GM12878 (cell line): ENCODE measurements at regions not wholly inside any gene's neighbourhood (a gene's known extent, or its start where the extent isn't known, plus 50 kb on each side); places are given as distances from the start of the nearest gene placed in this dataset.

Experiments
- CBFB ChIP-seq: IDR thresholded peaks from 2 replicates; pipeline ENCODE4 v1.6.1; 2016; ENCODE audit warnings: antibody characterized with exemption, low read depth
- JUND ChIP-seq: IDR thresholded peaks from 2 replicates; pipeline ENCODE4 v1.6.1; 2012; ENCODE audit warnings: low read depth, mild to moderate bottlenecking, low read length, improper control_type of control experiment, moderate library complexity

DNA sequence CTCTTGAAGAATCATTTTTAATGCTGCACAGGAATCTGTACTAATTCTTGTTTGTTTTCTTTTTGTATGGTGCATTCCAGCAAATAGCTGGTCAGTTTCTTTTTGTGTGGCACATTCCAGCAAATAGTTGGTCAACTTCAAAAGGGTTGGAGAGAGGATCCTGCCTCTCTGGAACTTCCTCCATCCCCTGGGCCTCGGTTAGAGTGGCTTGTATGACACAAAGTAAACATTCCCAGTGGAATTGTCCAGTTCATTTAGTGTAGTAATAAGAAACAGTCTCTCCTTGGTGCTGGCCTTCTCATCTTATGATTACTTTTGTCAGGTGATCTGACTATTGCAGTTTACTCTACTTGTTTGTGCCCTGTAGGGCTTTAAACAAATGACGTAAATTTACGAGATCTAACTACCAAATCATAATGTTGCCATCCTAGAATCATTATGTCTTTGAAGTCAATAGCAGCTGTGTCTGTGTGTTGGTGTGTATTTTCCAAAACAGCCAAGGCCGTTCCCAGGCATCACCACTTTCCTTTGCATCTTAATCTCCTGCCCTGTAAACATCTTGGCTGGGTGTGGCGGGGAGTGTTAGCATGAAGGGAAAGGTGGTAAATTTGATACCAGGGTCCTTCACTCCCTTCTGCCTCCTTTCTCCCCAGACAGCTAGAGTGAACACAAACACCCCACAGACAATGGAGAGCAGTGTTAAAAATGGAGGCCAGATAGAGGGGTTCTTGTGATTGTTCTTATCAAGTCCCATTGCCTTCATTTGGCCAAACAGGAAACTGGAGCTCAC lies 77.9 kb downstream of the CDC7 start:
- TF ChIP-seq JUND (no peak), CBFB (no peak)
